Neural crest cell (in vitro differentiated cells): ENCODE measurements at regions not wholly inside any gene's neighbourhood (a gene's known extent, or its start where the extent isn't known, plus 50 kb on each side); places are given as distances from the start of the nearest gene placed in this dataset.

Experiments
- DNase-seq: peaks from one replicate; pipeline ENCODE4 v3.0.0; 2021; ENCODE audit warnings: low read depth, mixed read lengths, low spot score
- H3K27ac Mint-ChIP-seq: one replicate; pipeline ENCODE4 v1.8.0; 2021; ENCODE audit warnings: mild to moderate bottlenecking, mixed read lengths; ENCODE audit not compliant: unreplicated experiment
- H3K27me3 Mint-ChIP-seq: 2 replicates; pipeline ENCODE4 v1.8.0; 2021; ENCODE audit warnings: low read depth, mild to moderate bottlenecking, mixed read lengths
- H3K36me3 Mint-ChIP-seq: 2 replicates; pipeline ENCODE4 v1.8.0; 2021; ENCODE audit warnings: low read depth, mild to moderate bottlenecking, mixed read lengths
- H3K4me1 Mint-ChIP-seq: 2 replicates; pipeline ENCODE4 v1.8.0; 2021; ENCODE audit warnings: mixed read lengths
- H3K4me3 Mint-ChIP-seq: one replicate; pipeline ENCODE4 v1.8.0; 2021; ENCODE audit warnings: mild to moderate bottlenecking, mixed read lengths
- H3K9me3 Mint-ChIP-seq: 2 replicates; pipeline ENCODE4 v1.8.0; 2021; ENCODE audit warnings: mixed read lengths
- TF ChIP-seq, protein P1 (sequence below): fragments of 200-600 bp; sonication (generic); conservative IDR thresholded peaks from 2 replicates; pipeline ENCODE4 v1.5.0; 2021; ENCODE audit warnings: antibody characterized with exemption, mild to moderate bottlenecking

DNA sequence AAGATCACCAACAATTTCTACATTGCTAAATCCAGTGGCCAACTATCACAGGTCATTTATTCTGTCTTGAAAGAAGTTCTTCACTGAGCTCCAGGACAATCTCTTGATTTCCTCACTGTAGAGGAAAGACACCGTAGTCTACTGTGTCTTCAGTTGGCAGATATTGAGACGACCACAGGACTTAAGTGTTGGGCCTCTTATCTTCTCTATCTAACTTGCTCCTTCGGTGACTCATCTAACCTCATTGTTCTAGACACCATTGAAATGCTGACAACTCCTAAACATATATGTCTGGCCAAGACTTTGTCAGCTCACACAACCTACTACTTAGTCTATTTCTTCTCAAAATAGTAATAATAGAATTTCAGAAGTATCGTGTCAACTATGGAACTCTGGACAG is 425.8 kb downstream of the ARAP2 start:
- Mint-ChIP-seq H3K4me3 (no peak overlapping the region), H3K27me3 (no peaks in the 10 kb centered on the region), H3K9me3 (peaks cover 3% of the 10 kb centered on the region), H3K27ac (no peak overlapping the region), H3K36me3 (no peaks in the 10 kb centered on the region), H3K4me1 (no peaks in the 10 kb centered on the region)
- TF ChIP-seq, protein P1, sequence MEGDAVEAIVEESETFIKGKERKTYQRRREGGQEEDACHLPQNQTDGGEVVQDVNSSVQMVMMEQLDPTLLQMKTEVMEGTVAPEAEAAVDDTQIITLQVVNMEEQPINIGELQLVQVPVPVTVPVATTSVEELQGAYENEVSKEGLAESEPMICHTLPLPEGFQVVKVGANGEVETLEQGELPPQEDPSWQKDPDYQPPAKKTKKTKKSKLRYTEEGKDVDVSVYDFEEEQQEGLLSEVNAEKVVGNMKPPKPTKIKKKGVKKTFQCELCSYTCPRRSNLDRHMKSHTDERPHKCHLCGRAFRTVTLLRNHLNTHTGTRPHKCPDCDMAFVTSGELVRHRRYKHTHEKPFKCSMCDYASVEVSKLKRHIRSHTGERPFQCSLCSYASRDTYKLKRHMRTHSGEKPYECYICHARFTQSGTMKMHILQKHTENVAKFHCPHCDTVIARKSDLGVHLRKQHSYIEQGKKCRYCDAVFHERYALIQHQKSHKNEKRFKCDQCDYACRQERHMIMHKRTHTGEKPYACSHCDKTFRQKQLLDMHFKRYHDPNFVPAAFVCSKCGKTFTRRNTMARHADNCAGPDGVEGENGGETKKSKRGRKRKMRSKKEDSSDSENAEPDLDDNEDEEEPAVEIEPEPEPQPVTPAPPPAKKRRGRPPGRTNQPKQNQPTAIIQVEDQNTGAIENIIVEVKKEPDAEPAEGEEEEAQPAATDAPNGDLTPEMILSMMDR = no peak
- DNase-seq = no peak

DNA sequence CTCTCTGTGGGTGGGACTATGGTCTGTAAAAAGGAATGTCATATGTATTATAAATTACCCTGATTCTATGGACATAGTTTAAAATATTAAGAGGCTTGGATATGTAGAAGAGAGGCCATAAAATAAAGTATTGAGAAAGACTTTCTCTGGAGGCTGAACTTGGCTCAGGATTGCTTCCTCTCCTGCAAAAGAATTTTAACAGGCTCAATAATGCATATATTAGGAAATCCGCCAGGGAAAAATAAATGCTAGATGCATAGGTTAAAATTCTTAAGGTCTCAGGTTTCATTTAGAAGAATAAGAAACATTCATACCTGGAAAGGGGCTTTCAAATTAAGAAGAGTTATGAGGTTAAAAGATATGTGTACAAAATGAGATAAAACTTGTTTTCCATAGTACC is 424.3 kb downstream of the ARAP2 start:
- DNase-seq = no peak
- Mint-ChIP-seq H3K9me3 (peaks cover 3% of the 10 kb centered on the region), H3K36me3 (no peaks in the 10 kb centered on the region), H3K27ac (no peak overlapping the region), H3K27me3 (no peaks in the 10 kb centered on the region), H3K4me1 (no peaks in the 10 kb centered on the region), H3K4me3 (no peak overlapping the region)
- TF ChIP-seq, protein P1 = no peak

DNA sequence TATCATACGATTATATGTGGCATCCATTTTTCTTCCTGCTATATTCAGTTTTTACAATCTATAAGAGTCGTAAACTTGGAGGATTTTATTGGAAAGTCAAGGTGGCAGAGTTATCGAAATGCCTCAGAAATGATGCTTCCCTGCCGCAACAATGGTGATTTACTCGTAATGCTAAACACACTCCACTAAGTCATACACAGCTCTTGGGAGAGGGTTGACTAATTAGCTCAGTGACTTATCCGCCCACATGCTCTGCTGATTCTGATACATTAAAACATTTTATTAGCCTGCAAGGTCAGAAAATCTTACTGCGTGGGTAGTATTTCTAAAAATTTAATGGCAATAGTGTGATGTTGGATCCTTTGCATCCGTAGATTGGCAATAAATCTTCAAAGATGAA is 420.1 kb downstream of the ARAP2 start:
- Mint-ChIP-seq H3K27ac (no peak overlapping the region), H3K4me1 (no peaks in the 10 kb centered on the region), H3K9me3 (no peaks in the 10 kb centered on the region), H3K27me3 (no peaks in the 10 kb centered on the region), H3K4me3 (no peak overlapping the region), H3K36me3 (no peaks in the 10 kb centered on the region)
- TF ChIP-seq, protein P1 = no peak
- no peak for DNase-seq

DNA sequence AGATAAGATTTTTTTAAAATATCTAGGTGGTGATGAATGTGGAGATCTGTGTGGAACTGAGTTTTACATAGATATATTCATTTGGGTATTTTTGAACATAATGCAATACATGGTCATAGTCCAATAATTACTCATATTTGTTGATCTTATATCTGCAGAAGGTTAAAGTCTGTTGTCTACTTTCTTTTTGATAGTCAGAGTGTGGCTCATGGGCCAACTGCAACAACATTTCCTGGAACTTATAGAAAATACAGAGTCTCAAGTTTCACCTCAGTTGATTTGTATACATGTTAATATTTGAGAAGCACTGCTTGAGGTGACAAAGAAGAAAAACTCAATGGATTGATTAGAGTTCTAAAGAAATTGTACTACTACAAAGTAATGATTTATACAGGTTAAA is 408.4 kb downstream of the ARAP2 start:
- TF ChIP-seq, protein P1 = no peak
- H3K27me3 Mint-ChIP-seq = no peaks in the 10 kb centered on the region
- H3K4me3 Mint-ChIP-seq = no peak overlapping the region
- H3K36me3 Mint-ChIP-seq = no peaks in the 10 kb centered on the region
- peaks cover 4% of the 10 kb centered on the region for H3K9me3 Mint-ChIP-seq
- no peak for DNase-seq
- no peak overlapping the region for H3K27ac Mint-ChIP-seq
- no peaks in the 10 kb centered on the region for H3K4me1 Mint-ChIP-seq

DNA sequence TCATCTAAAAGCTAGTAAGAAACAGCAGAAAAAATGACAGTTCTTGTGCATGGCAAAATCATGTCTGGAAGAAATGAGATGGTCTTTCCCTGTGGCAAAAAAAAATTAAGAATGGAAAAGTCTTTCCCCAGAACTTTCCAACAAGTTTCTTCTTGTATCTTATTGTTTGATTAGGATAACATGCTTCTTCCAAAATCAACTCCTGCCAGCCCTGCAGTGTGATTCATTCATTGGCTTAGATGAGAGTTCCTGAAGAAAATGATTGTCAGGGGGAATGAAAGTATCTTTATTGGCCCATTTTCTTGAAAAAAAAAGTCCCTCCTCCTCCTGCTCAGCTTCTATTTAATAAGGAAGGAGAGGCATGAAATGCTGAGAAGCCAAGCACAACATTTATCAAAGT is 407.7 kb downstream of the ARAP2 start:
- Mint-ChIP-seq H3K27ac (no peak overlapping the region), H3K9me3 (peaks cover 4% of the 10 kb centered on the region), H3K4me1 (no peaks in the 10 kb centered on the region), H3K27me3 (no peaks in the 10 kb centered on the region), H3K36me3 (no peaks in the 10 kb centered on the region), H3K4me3 (no peak overlapping the region)
- no peak for DNase-seq
- TF ChIP-seq, protein P1 = no peak

DNA sequence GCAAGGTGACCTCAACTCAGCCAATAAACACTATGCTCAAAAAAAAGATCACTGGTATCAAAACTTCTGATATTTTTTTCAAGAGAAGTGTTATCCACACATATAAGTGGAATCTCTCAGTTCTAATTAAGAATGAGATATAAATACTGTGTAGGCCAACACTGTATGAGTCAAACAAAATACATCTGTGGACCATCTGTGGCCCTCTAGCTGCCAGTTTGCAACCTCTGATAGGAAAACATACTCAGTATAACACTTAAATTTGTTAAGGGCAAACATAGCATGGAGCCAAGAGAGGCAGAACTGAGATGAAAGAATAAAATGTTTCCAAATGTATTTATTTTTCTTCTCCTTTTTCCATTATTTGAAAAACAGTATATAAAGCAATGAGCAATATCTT is 377.3 kb downstream of the ARAP2 start:
- Mint-ChIP-seq H3K9me3 (peaks cover 3% of the 10 kb centered on the region), H3K36me3 (no peaks in the 10 kb centered on the region), H3K4me3 (no peak overlapping the region), H3K27me3 (no peaks in the 10 kb centered on the region), H3K4me1 (no peaks in the 10 kb centered on the region), H3K27ac (no peak overlapping the region)
- no peak for DNase-seq
- TF ChIP-seq, protein P1 = no peak
